HuH-7 (cell line): ENCODE measurements at regions not wholly inside any gene's neighbourhood (a gene's known extent, or its start where the extent isn't known, plus 50 kb on each side); places are given as distances from the start of the nearest gene placed in this dataset.
"Not testable (repeated sequence)": the region's sequence is repeated elsewhere in the genome, so short reads cannot be mapped to it uniquely, and the experiment has no call there.

Experiments
- DNase-seq: peaks from one replicate; pipeline ENCODE4 v3.0.0; 2011; ENCODE audit warnings: low spot score

- DNase-seq: no peak
These were observed 255.8 kb upstream of the AVPR1A start for GRCh38 chr12:63406781-63407180.

- DNase-seq: no peak
These were observed 253.6 kb upstream of the AVPR1A start for GRCh38 chr12:63404611-63405010.

- no peak for DNase-seq
These were observed 252.3 kb upstream of the AVPR1A start for GRCh38 chr12:63403256-63403655.

- peak; percentile 3 for DNase-seq
These were observed 249.7 kb upstream of the AVPR1A start for GRCh38 chr12:63400718-63401117.

- no peak for DNase-seq
These were observed 249.3 kb upstream of the AVPR1A start for GRCh38 chr12:63400318-63400717.

DNA sequence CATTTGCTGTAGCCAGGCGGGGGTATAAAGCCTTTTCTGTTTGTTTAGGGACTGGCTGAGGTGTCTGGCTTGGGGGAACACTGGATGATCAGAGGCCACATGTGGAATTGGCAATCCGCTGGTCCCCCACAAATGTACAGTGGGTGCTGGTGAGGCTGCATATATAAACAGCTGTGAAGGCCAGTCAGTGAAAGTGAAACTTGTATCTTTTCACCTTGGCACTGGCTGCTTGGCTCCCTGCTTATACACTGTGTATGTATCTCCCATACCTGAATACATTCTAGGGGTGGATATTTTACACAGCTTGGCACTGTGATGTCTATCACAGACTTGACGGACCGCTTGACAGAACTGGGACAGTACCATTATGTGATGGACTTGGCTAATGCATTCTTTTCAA, 246.8 kb upstream of the AVPR1A start:
- no peak for DNase-seq

GRCh38 chr12:63396135-63396534, 245.1 kb upstream of the AVPR1A start:
- no peak for DNase-seq

DNA sequence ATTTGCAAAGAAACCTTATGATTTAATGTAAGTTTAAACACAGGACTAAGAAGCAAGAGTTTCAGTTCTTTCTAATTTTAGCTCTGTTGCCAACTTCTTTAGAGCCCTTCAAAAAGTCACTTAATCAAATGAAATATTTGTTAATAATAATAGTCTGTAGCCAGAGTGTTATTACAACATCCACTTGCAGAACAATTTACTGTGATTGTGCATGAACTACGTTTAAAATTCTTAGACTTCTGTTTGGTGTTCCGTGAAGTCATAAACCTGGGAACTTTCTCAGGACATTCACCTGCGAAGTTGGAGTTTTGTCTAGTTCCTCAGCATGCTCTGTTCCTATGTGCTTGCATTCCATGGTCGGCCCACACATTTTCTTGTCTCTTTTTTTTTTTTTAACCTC, 244.0 kb upstream of the AVPR1A start:
- no peak for DNase-seq

DNA sequence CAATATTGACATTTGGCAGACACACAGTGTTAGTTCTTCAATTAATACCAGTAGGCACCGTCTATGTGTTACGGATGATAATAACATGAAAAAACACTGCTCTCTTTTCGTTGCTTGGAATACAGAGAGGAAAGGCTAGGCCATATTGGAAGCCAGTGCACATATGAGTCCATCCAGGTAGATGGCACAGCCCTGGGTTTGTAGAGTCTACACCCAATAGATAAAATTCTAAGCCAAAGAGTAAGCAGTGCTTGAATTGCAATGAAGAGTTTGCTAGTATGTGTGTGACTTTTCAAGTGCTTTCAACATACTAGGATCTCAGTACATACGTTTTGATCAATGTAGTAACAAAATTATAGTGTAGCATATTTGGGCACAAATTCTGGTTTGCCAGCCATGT, 243.3 kb upstream of the AVPR1A start:
- DNase-seq: no peak

DNA sequence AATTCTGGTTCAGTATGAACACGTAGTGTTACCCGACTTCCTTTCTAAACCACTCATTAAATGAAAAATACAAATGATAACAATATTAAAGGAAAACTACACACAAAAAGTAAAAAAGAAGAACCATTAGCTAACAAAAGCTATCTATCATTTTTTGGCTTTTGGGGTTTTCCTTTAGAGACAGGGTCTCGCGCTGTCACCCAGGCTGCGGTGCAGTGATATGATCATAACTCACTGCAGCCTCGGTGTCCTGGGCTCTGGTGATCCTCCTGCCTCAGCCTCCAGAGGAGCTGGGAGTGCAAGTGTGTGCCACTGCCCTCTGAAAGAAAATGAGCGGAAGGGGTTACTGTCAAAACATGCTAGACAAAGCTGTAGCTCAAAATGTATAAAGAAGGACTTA, 238.2 kb upstream of the AVPR1A start:
- DNase-seq: no peak

- DNase-seq: no peak
These were observed 236.8 kb upstream of the AVPR1A start for GRCh38 chr12:63387771-63388170.

- DNase-seq: no peak
These were observed 231.9 kb upstream of the AVPR1A start for GRCh38 chr12:63382930-63383329.

DNA sequence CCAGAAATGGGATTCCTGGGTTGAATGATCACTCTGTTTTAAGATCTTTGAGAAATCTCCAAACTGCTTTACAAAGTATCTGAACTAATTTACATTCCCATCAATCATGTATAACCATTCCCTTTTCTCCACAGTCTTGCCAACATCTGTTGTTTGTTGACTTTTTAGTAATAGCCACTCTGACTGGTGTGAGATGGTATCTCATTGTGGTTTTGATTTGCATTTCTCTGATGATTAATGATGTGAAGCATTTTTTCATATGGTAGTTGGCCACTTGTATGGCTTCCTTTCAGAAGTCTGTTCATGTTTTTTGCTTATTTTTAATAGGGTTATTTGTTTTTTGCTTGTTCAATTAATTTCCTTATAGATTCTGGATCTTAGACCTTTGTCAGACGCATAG, 211.8 kb upstream of the AVPR1A start:
- DNase-seq: no peak

GRCh38 chr12:63362166-63362565, 211.2 kb upstream of the AVPR1A start:
- no peak for DNase-seq

- no peak for DNase-seq
These were observed 204.0 kb upstream of the AVPR1A start for GRCh38 chr12:63354969-63355368.

DNA sequence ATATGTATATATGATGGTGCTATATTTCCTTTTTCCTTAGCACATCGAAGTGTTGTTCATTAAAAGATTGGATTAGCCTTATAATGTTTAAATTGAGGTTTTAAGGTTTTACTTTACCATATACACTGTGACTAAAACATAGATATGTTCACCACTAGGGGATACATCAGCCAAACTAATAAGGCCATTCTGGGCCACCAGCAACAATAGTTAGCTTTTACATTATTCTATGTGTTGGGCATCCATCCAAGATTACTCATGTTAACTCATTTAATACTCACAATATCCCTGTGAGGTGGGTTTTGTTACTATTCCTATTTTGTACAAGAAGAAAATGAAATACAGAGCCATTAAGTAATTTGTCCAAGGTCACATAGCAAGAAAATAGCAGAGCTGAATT, 202.6 kb upstream of the AVPR1A start:
- DNase-seq: no peak

GRCh38 chr12:63351370-63351769, 200.4 kb upstream of the AVPR1A start:
- DNase-seq: no peak

DNA sequence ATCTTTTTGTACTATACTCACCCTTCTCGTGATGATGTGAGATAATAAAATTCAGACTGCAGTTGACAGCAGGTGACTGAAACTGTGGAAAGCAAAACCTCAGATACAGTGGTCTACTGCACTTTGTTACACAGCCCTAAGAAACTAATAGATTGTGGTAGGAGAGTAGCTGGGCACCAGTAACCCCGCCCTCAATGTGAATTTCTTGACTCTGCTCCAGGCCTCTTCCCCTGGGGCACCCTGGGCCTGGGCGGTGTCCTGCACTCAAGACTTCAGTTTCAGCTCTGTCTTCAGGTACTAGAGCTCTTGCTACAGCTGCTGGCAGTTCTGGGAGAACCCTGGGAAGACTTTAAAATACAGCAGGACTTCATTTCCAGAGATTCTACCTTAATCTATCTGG, 197.6 kb upstream of the AVPR1A start:
- DNase-seq: no peak

- not testable (repeated sequence) for DNase-seq
These were observed 186.2 kb upstream of the AVPR1A start for GRCh38 chr12:63337158-63337557.

DNA sequence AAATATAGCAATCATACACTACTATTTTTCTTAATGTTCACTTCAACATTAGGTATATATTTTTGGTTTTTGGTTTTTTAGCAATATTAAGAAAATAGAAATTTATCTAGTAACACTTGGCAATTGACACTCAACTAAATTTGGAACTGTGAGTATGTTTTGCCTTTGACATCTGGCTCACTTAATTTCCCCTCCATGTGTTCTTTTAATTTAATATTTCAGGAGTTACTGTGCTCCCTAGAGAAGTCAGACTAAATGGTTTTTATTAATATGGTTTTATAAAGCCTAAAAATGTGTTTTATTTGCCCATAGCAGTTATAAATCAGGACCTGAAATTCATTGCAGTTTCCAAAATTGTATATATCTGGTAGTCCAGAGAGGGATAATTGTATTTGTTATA, 175.3 kb upstream of the AVPR1A start:
- no peak for DNase-seq

DNA sequence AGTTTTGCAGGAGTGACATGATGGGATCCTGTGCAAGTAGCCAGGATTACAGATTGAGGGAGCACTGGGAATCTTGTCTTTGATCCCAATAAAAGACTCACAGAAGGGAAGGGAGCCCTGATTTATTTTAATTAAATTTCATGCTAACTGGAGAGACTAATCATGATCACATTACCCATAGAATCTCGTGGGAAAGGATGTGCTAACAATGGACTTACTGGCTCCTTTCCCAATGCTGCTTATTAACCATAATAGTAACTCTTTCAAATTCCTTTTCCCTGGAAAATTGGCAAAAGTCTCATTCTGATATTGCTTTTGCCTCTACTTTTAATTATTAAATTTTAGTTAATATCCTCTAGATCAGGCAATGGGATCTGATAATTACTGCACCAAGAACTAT, 174.8 kb upstream of the AVPR1A start:
- DNase-seq: no peak

DNA sequence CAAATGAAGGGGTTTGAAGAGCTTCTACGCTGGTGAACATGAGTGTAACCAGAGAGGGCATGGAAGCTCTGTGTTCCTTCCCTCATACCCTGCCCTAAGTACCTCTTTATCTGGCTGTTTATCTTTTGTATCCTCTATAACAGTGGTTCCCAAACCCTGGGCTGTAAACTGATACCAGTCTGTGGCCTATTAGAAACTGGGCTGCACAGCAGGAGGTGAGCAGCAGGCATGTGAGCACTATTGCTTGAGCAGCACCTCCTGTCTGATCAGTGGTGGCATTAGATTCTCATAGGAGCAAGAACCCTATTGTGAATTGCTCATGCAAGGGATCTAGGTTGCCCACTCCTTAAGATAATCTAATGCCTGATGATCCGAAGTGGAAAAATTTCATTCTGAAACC, 172.9 kb upstream of the AVPR1A start:
- no peak for DNase-seq

GRCh38 chr12:63321373-63321772, 170.4 kb upstream of the AVPR1A start:
- DNase-seq: no peak

DNA sequence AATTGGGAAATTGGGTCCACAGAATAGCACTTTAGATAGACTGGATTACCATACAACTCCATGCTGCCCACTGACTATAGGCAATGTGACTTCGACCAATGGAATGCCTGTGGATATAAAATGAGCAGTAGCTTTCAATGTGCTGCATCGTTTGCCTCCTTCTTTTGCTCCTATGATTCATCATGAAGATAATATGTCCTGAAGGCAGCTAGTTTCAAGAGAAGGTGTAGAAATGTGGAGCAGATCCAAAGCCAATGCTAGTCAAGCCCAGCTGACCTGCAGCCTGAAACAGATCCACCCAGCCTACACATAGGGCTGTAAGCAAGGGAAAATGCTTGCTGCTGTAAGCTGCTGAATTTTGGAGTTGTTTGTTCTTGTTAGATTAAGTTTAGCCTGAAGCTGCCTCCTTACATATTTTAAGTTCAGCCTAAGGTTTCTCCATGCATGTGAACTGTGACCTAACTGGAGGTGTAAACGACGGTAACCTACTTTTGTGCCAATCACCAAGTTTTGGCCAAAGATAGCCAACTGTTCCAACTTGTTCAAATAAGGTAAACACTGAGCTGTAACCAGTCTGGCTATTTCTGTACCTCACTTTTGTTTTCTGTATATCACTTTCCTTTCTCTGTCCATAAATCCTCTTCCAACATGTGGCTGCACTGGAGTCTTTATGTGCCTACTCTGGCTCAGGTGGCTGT, 169.1 kb upstream of the AVPR1A start:
- no peak for DNase-seq

- DNase-seq: no peak
These were observed 168.4 kb upstream of the AVPR1A start for GRCh38 chr12:63319386-63319785.
